ENCODE measurements at regions not wholly inside any gene's neighbourhood (a gene's known extent, or its start where the extent isn't known, plus 50 kb on each side); places are given as distances from the start of the nearest gene placed in this dataset.

GRCh38 chr2:16184945-16185660 is 244.8 kb downstream of the MYCN start:
- no peaks in the 10 kb centered on the region for H3K36me3 ChIP-seq (ENCODE audit: control insufficient read depth in 4 of 4, insufficient read depth in 4 of 4, low read length in 4 of 4)
- WGBS, 2 donors = 95 to 97% methylated on average over 9 of the region's 9 CpGs
- DNase-seq (no peak), ATAC-seq (ENCODE audit: insufficient read depth, low FRiP score) (no peak)
- H3K9ac ChIP-seq (ENCODE audit: insufficient read depth in 1 of 2, low read length in 2 of 2) = no peak overlapping the region
- TF ChIP-seq, protein P1, sequence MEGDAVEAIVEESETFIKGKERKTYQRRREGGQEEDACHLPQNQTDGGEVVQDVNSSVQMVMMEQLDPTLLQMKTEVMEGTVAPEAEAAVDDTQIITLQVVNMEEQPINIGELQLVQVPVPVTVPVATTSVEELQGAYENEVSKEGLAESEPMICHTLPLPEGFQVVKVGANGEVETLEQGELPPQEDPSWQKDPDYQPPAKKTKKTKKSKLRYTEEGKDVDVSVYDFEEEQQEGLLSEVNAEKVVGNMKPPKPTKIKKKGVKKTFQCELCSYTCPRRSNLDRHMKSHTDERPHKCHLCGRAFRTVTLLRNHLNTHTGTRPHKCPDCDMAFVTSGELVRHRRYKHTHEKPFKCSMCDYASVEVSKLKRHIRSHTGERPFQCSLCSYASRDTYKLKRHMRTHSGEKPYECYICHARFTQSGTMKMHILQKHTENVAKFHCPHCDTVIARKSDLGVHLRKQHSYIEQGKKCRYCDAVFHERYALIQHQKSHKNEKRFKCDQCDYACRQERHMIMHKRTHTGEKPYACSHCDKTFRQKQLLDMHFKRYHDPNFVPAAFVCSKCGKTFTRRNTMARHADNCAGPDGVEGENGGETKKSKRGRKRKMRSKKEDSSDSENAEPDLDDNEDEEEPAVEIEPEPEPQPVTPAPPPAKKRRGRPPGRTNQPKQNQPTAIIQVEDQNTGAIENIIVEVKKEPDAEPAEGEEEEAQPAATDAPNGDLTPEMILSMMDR (IDR thresholded peaks at IDR 0.05; ENCODE audit: control extremely low read depth, extremely low read depth) = no peak
- peaks cover 0 to 3% (median 0%) of the 10 kb centered on the region in 5 donors for H3K4me1 ChIP-seq (ENCODE audit: control insufficient read depth in 5 of 5, insufficient read depth in 5 of 5, low read length in 5 of 5)
- no peak overlapping the region for H3K27ac ChIP-seq (ENCODE audit: low read depth in 1 of 2, low read length in 1 of 2)
- peaks cover 0 to 2% (median 0%) of the 10 kb centered on the region in 3 donors for H3K27me3 ChIP-seq (ENCODE audit: control insufficient read depth in 3 of 3, insufficient read depth in 3 of 3, low read length in 2 of 3)
- H3K4me3 ChIP-seq = no peak overlapping the region
- no peaks in the 10 kb centered on the region for H3K9me3 ChIP-seq (ENCODE audit: control insufficient read depth in 4 of 4, insufficient read depth in 3 of 4, low read length in 3 of 4)

GRCh38 chr2:16184341-16184890 is 244.1 kb downstream of the MYCN start:
- H3K27me3 ChIP-seq (ENCODE audit: control insufficient read depth in 3 of 3, insufficient read depth in 3 of 3, low read length in 2 of 3) = peaks cover 0 to 2% (median 0%) of the 10 kb centered on the region in 3 donors
- TF ChIP-seq, protein P1 (IDR thresholded peaks at IDR 0.05; ENCODE audit: control extremely low read depth, extremely low read depth) = no peak
- WGBS, 2 donors = 67 to 92% methylated on average over 4 of the region's 4 CpGs
- ATAC-seq (ENCODE audit: insufficient read depth, low FRiP score) (no peak), DNase-seq (no peak)
- no peak overlapping the region for H3K9ac ChIP-seq (ENCODE audit: insufficient read depth in 1 of 2, low read length in 2 of 2)
- no peak overlapping the region for H3K27ac ChIP-seq (ENCODE audit: low read depth in 1 of 2, low read length in 1 of 2)
- H3K36me3 ChIP-seq (ENCODE audit: control insufficient read depth in 4 of 4, insufficient read depth in 4 of 4, low read length in 4 of 4) = no peaks in the 10 kb centered on the region
- H3K4me3 ChIP-seq = no peak overlapping the region
- H3K9me3 ChIP-seq (ENCODE audit: control insufficient read depth in 4 of 4, insufficient read depth in 3 of 4, low read length in 3 of 4) = no peaks in the 10 kb centered on the region
- H3K4me1 ChIP-seq (ENCODE audit: control insufficient read depth in 5 of 5, insufficient read depth in 5 of 5, low read length in 5 of 5) = peaks cover 0 to 3% (median 0%) of the 10 kb centered on the region in 5 donors

DNA sequence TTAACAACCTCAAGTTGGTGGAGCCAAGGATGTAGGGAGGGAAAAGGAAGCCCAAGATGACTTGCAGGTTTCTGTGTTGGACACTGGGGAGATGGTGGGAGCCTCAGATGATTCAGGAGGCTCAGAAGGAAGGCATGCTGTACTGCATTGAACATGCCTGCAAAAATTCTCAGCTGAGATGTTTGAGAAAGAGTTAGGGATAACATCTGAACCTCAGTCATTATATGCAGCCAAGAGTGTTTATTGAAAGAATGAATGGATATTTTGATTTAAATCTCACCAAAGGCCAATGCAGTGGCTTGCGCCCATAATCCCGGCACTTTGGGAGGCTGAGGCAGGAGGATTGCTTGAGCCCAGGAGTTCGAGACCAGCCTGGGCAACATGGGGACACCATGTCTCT is 243.0 kb downstream of the MYCN start:
- peaks cover 0 to 2% (median 0%) of the 10 kb centered on the region in 3 donors for H3K27me3 ChIP-seq (ENCODE audit: control insufficient read depth in 3 of 3, insufficient read depth in 3 of 3, low read length in 2 of 3)
- H3K9ac ChIP-seq (ENCODE audit: insufficient read depth in 1 of 2, low read length in 2 of 2) = no peak overlapping the region
- TF ChIP-seq, protein P1 (IDR thresholded peaks at IDR 0.05; ENCODE audit: control extremely low read depth, extremely low read depth) = no peak
- no peaks in the 10 kb centered on the region for H3K36me3 ChIP-seq (ENCODE audit: control insufficient read depth in 4 of 4, insufficient read depth in 4 of 4, low read length in 4 of 4)
- H3K4me1 ChIP-seq (ENCODE audit: control insufficient read depth in 5 of 5, insufficient read depth in 5 of 5, low read length in 5 of 5) = peaks cover 0 to 3% (median 0%) of the 10 kb centered on the region in 5 donors
- WGBS, 2 donors = 93 to 96% methylated on average over 3 of the region's 3 CpGs
- DNase-seq (no peak), ATAC-seq (ENCODE audit: insufficient read depth, low FRiP score) (no peak)
- H3K27ac ChIP-seq (ENCODE audit: low read depth in 1 of 2, low read length in 1 of 2) = no peak overlapping the region
- no peak overlapping the region for H3K4me3 ChIP-seq
- H3K9me3 ChIP-seq (ENCODE audit: control insufficient read depth in 4 of 4, insufficient read depth in 3 of 4, low read length in 3 of 4) = no peaks in the 10 kb centered on the region
